ENCODE measurements at regions not wholly inside any gene's neighbourhood (a gene's known extent, or its start where the extent isn't known, plus 50 kb on each side); places are given as distances from the start of the nearest gene placed in this dataset.
"Not testable (repeated sequence)": the region's sequence is repeated elsewhere in the genome, so short reads cannot be mapped to it uniquely, and the experiment has no call there.

GRCh38 chr15:91651251-91651650 is 202.3 kb upstream of the SLCO3A1 start:
- Mint-ChIP-seq H3K27me3 (ENCODE audit: insufficient read depth, low read depth) (peaks cover 17% of the 10 kb centered on the region), H3K4me1 (peaks cover 19% of the 10 kb centered on the region), H3K36me3 (no peaks in the 10 kb centered on the region), H3K9me3 (no peaks in the 10 kb centered on the region), H3K4me3 (no peak overlapping the region), H3K27ac (no peak overlapping the region)
- no peak overlapping the region for H2AFZ ChIP-seq (replicated peaks)
- H3K27ac ChIP-seq: no peak overlapping the region
- no peaks in the 10 kb centered on the region for H3K36me3 ChIP-seq
- no peak overlapping the region for H3K4me2 ChIP-seq
- no peaks in the 10 kb centered on the region for H4K20me1 ChIP-seq (ENCODE audit: low read depth)
- H3K9ac ChIP-seq: no peak overlapping the region
- H3K79me2 ChIP-seq (ENCODE audit: low read depth): no peaks in the 10 kb centered on the region
- no peak for DNase-seq (ENCODE audit: low spot score)
- H3K27me3 ChIP-seq: no peaks in the 10 kb centered on the region
- peaks cover 9% of the 10 kb centered on the region for H3K4me1 ChIP-seq
- H3F3A ChIP-seq (ENCODE audit: low read depth): no peaks in the 10 kb centered on the region
- H3K4me3 ChIP-seq: no peak overlapping the region
- TF ChIP-seq EZH2phosphoT487 (IDR thresholded peaks at IDR 0.05) (no peak), CTCF (IDR thresholded peaks at IDR 0.05) (no peak), EZH2 (IDR thresholded peaks at IDR 0.05) (no peak)
- H3K9me3 ChIP-seq (ENCODE audit: low read depth): no peaks in the 10 kb centered on the region

GRCh38 chr15:91652610-91653207 is 200.8 kb upstream of the SLCO3A1 start:
- Mint-ChIP-seq H3K27ac (no peak overlapping the region), H3K9me3 (no peaks in the 10 kb centered on the region), H3K4me3 (no peak overlapping the region), H3K4me1 (peaks cover 19% of the 10 kb centered on the region), H3K36me3 (no peaks in the 10 kb centered on the region), H3K27me3 (ENCODE audit: insufficient read depth, low read depth) (peaks cover 21% of the 10 kb centered on the region)
- Histone ChIP-seq H3F3A (ENCODE audit: low read depth) (no peaks in the 10 kb centered on the region), H3K36me3 (no peaks in the 10 kb centered on the region), H3K4me2 (peak overlapping the region; percentile 54), H4K20me1 (ENCODE audit: low read depth) (no peaks in the 10 kb centered on the region), H3K9me3 (ENCODE audit: low read depth) (no peaks in the 10 kb centered on the region), H3K79me2 (ENCODE audit: low read depth) (no peaks in the 10 kb centered on the region), H3K4me3 (no peak overlapping the region), H3K27me3 (no peaks in the 10 kb centered on the region), H3K9ac (no peak overlapping the region), H2AFZ (replicated peaks) (peak overlapping the region; percentile 71), H3K27ac (no peak overlapping the region), H3K4me1 (peaks cover 9% of the 10 kb centered on the region)
- peak; percentile 37 for DNase-seq (ENCODE audit: low spot score)
- TF ChIP-seq EZH2phosphoT487 (IDR thresholded peaks at IDR 0.05): no peak
- TF ChIP-seq EZH2 (IDR thresholded peaks at IDR 0.05): no peak
- TF ChIP-seq CTCF (IDR thresholded peaks at IDR 0.05): no peak

GRCh38 chr15:91655563-91656290 is 197.8 kb upstream of the SLCO3A1 start:
- H3K79me2 ChIP-seq (ENCODE audit: low read depth); H3K27me3 ChIP-seq; H3K27ac Mint-ChIP-seq; H3K9ac ChIP-seq; H3F3A ChIP-seq (ENCODE audit: low read depth); H3K4me3 Mint-ChIP-seq; H3K9me3 Mint-ChIP-seq; H3K36me3 ChIP-seq; DNase-seq (ENCODE audit: low spot score); H3K4me2 ChIP-seq; H3K27ac ChIP-seq; H3K9me3 ChIP-seq (ENCODE audit: low read depth); H4K20me1 ChIP-seq (ENCODE audit: low read depth); H2AFZ ChIP-seq (replicated peaks); H3K4me1 ChIP-seq; H3K36me3 Mint-ChIP-seq; H3K4me3 ChIP-seq: not testable (repeated sequence)
- H3K4me1 Mint-ChIP-seq: peaks cover 19% of the 10 kb centered on the region
- H3K27me3 Mint-ChIP-seq (ENCODE audit: insufficient read depth, low read depth): peaks cover 18% of the 10 kb centered on the region

GRCh38 chr15:91660174-91660649 is 193.3 kb upstream of the SLCO3A1 start:
- no peaks in the 10 kb centered on the region for H3K27me3 ChIP-seq
- TF ChIP-seq EZH2phosphoT487 (IDR thresholded peaks at IDR 0.05): no peak
- TF ChIP-seq CTCF (IDR thresholded peaks at IDR 0.05): peak; percentile 8
- TF ChIP-seq EZH2 (IDR thresholded peaks at IDR 0.05): no peak
- Mint-ChIP-seq H3K36me3 (no peaks in the 10 kb centered on the region), H3K4me3 (no peak overlapping the region), H3K27me3 (ENCODE audit: insufficient read depth, low read depth) (peaks cover 7% of the 10 kb centered on the region), H3K27ac (no peak overlapping the region), H3K4me1 (no peaks in the 10 kb centered on the region), H3K9me3 (no peaks in the 10 kb centered on the region)
- no peak overlapping the region for H3K9ac ChIP-seq
- H3K9me3 ChIP-seq (ENCODE audit: low read depth): no peaks in the 10 kb centered on the region
- no peaks in the 10 kb centered on the region for H3K36me3 ChIP-seq
- DNase-seq (ENCODE audit: low spot score): no peak
- H3F3A ChIP-seq (ENCODE audit: low read depth): no peaks in the 10 kb centered on the region
- no peak overlapping the region for H3K27ac ChIP-seq
- no peak overlapping the region for H3K4me2 ChIP-seq
- no peak overlapping the region for H3K4me3 ChIP-seq
- H3K79me2 ChIP-seq (ENCODE audit: low read depth): no peaks in the 10 kb centered on the region
- H2AFZ ChIP-seq (replicated peaks): no peak overlapping the region
- H3K4me1 ChIP-seq: no peaks in the 10 kb centered on the region
- H4K20me1 ChIP-seq (ENCODE audit: low read depth): no peaks in the 10 kb centered on the region

Measured in neural progenitor cell (in vitro differentiated cells).